ENCODE measurements at regions not wholly inside any gene's neighbourhood (a gene's known extent, or its start where the extent isn't known, plus 50 kb on each side); places are given as distances from the start of the nearest gene placed in this dataset.

DNA sequence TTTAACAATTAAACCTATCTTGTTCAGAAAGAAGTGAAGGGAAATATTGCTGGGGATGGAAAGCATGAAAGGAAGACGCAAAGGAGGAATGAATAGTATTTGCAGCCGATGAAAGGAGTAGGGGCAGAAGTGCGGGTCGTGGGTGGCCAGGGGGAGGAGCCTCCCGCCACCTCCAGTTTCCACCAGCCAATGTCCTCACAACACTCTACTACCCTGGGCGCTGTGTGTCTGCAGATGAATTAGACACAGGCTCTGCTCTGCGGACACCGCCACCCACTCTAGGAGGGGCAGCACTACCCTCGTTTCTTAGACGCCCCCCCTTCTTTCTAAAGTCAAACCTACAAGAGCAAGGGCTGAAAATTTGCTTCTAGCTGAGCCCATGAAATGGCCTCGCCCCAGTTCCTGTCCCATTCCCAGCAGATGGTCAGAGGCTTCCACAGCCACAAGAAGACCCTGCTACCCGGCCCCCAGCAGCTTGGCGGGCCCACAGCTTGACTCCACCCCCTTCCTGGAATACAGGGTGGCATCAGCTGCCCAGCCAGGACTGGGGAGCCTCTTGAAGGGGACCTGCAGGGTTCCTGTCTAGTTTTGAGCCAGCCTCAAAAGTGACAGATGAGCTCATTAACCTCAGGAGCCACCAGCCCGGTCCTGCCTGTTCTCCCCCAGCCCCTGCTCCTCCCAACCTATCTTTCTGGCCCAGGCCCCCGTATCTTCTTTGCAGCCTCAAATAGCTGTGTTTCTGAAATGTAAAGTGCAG is 268.1 kb downstream of the BUD13 start:
- TF ChIP-seq RARB (CRISPR knock-in tag; IDR thresholded peaks at IDR 0.05) (no peak), TOX (CRISPR knock-in tag; IDR thresholded peaks at IDR 0.05; ENCODE audit: borderline replicate concordance) (no peak), ARNTL (CRISPR knock-in tag; IDR thresholded peaks at IDR 0.05; ENCODE audit: borderline replicate concordance, low read depth) (no peak), PPARA (CRISPR knock-in tag; IDR thresholded peaks at IDR 0.05; ENCODE audit: borderline replicate concordance) (no peak), ZC3H10 (CRISPR knock-in tag; IDR thresholded peaks at IDR 0.05) (no peak), ZNF8 (CRISPR knock-in tag; IDR thresholded peaks at IDR 0.05) (no peak)
- no peak for ATAC-seq

DNA sequence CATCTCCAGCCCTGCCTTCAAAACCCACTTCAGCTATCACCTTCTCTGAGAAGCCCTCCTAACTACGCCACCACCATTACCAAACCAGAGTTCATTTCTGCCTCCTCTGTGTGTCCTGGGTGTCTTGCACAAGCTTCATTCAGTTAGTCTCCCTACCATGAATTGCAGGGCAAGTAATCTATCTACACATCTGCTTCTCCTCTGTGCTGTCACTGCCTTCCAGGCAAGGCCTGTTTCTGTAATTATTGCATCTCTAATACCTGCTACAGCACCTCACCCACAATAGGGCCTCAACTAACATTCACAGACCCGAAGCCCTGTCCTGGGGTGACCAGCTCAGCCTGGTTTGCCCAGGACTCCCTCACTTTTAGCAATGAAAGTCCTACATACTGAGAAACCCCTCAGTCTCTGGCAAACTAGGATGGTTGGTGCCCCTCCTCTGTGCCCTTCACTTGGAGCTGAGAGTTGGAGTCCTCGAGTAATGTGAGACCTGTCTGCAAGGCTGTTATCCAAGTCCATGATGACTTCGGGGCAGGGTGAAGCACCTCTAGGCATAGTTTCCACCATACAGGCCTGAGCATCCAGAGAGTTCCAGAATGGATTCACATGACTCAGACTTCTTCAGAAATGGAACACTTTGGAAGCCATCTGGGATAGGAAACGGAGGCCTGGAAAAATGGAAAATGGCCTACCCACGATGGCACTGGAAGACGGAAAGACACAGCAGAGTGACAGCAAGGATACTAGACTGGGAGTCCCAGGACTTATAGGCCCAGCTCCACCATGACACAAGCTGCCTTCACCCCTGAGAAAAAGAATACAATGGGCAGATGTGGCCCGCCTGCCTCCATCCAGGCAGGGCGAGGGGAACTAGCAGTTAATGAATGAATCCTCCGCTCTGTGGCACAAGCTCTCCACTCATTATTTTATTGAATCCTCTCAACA is 269.3 kb downstream of the BUD13 start:
- no peak for ATAC-seq

DNA sequence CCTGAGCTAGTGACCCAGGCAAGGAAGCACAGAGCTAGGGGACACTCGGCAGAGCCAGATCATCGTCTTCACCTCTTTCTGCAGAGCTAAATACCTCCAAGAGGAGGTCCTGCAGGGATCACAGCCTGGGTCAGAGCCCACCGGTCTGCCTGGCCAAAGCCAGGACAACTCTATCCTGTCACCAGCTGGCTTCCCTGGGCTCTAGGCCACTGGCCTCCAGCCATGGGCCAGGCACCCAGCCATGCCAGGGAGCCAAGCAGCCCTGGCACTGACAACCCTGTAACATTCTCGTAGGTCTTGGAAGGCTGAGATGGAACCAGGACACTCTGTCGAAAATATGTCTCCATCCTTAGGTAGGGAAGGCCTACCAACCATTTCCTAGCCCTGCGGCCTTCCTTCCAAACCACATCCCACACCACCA is 270.1 kb downstream of the BUD13 start:
- TF ChIP-seq OSR1 (CRISPR knock-in tag; IDR thresholded peaks at IDR 0.05) (no peak), ESRRG (CRISPR knock-in tag; IDR thresholded peaks at IDR 0.05) (no peak), RARB (CRISPR knock-in tag; IDR thresholded peaks at IDR 0.05) (no peak), CSDC2 (CRISPR knock-in tag; IDR thresholded peaks at IDR 0.05) (no peak), SNAI2 (CRISPR knock-in tag; IDR thresholded peaks at IDR 0.05) (no peak), ZNF565 (CRISPR knock-in tag; conservative IDR thresholded peaks at IDR 0.05; ENCODE audit: low read depth) (no peak), ISL1 (CRISPR knock-in tag; IDR thresholded peaks at IDR 0.05) (no peak), BACH2 (CRISPR knock-in tag; IDR thresholded peaks at IDR 0.05; ENCODE audit: borderline replicate concordance) (no peak), ARNTL (CRISPR knock-in tag; IDR thresholded peaks at IDR 0.05; ENCODE audit: borderline replicate concordance, low read depth) (no peak), ZFP3 (CRISPR knock-in tag; IDR thresholded peaks at IDR 0.05) (no peak), ZC3H10 (CRISPR knock-in tag; IDR thresholded peaks at IDR 0.05) (no peak), GLIS3 (CRISPR knock-in tag; IDR thresholded peaks at IDR 0.05) (no peak), PPARA (CRISPR knock-in tag; IDR thresholded peaks at IDR 0.05; ENCODE audit: borderline replicate concordance) (no peak), ZNF70 (CRISPR knock-in tag; IDR thresholded peaks at IDR 0.05) (no peak), TOX (CRISPR knock-in tag; IDR thresholded peaks at IDR 0.05; ENCODE audit: borderline replicate concordance) (no peak)
- TF ChIP-seq, protein P1, sequence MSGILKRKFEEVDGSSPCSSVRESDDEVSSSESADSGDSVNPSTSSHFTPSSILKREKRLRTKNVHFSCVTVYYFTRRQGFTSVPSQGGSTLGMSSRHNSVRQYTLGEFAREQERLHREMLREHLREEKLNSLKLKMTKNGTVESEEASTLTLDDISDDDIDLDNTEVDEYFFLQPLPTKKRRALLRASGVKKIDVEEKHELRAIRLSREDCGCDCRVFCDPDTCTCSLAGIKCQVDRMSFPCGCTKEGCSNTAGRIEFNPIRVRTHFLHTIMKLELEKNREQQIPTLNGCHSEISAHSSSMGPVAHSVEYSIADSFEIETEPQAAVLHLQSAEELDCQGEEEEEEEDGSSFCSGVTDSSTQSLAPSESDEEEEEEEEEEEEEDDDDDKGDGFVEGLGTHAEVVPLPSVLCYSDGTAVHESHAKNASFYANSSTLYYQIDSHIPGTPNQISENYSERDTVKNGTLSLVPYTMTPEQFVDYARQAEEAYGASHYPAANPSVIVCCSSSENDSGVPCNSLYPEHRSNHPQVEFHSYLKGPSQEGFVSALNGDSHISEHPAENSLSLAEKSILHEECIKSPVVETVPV (CRISPR knock-in tag; IDR thresholded peaks at IDR 0.05): no peak
- ATAC-seq: no peak

More for the DNA sequence above, 269.3 kb downstream of the BUD13 start:
- no peak for TF ChIP-seq BACH2 (CRISPR knock-in tag; IDR thresholded peaks at IDR 0.05; ENCODE audit: borderline replicate concordance)
- no peak for TF ChIP-seq SNAI2 (CRISPR knock-in tag; IDR thresholded peaks at IDR 0.05)
- TF ChIP-seq TCF4 (CRISPR knock-in tag; IDR thresholded peaks at IDR 0.05; ENCODE audit: borderline replicate concordance): no peak; the same call in 1 of the 2 replicates
- TF ChIP-seq GLIS3 (CRISPR knock-in tag; IDR thresholded peaks at IDR 0.05): no peak
- no peak for TF ChIP-seq ZNF565 (CRISPR knock-in tag; conservative IDR thresholded peaks at IDR 0.05; ENCODE audit: low read depth)
- TF ChIP-seq ESRRG (CRISPR knock-in tag; IDR thresholded peaks at IDR 0.05): no peak

DNA sequence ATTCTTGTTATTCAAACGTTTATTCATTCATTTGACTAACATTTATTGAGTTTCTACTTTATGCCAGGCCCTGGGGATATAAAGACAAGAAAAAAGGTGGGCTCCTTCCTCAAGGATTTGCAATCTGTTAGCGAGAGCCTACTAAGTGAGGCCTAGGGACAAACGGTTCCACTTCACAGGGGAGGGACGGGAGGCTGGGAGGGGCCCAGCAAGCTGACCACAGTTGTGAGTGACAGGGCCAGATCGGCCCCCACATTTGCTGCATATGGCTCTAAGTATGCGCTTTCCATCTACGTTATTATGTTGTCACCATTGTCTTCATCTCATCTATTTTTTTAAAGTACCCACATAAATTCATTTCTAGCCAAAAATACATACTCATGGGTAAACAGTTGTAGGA is 271.1 kb downstream of the BUD13 start:
- ATAC-seq: no peak
- no peak for TF ChIP-seq BACH2 (CRISPR knock-in tag; IDR thresholded peaks at IDR 0.05; ENCODE audit: borderline replicate concordance)
- no peak for TF ChIP-seq CSDC2 (CRISPR knock-in tag; IDR thresholded peaks at IDR 0.05)
- TF ChIP-seq, protein P2, sequence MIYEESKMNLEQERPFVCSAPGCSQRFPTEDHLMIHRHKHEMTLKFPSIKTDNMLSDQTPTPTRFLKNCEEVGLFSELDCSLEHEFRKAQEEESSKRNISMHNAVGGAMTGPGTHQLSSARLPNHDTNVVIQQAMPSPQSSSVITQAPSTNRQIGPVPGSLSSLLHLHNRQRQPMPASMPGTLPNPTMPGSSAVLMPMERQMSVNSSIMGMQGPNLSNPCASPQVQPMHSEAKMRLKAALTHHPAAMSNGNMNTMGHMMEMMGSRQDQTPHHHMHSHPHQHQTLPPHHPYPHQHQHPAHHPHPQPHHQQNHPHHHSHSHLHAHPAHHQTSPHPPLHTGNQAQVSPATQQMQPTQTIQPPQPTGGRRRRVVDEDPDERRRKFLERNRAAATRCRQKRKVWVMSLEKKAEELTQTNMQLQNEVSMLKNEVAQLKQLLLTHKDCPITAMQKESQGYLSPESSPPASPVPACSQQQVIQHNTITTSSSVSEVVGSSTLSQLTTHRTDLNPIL (CRISPR knock-in tag; IDR thresholded peaks at IDR 0.05; ENCODE audit: low read depth): no peak
- TF ChIP-seq ZFP3 (CRISPR knock-in tag; IDR thresholded peaks at IDR 0.05): no peak

DNA sequence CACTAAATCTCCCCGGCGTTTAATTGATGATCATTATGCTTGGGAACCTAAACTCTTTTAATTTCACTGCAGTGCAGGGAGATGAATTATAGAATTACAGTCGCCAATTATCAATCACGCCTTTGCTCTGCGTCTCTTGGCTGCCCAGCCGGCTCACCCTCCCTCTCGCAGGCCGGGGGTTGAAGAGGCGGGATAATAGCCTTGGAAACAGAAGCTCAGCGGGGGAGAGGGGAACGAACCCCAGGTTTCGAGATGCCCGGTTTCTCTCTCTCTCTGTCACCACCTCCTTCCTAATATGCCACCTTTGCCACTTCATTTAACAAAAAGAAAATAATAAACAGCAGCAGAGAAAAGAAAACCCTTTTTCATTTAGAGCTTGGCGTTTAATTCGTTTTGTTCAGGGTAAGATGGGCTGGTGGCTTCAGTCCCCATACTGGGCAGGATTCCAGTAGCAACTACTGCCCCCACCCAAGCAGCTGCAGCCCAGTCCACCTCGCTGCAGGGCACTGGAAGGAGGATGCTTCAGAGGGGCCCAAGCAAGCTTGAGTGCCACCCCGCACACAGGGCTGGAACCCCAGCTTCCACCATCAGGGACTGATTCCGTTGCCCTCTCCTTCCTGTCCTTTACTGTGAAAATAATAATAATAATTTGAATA is 271.7 kb downstream of the BUD13 start:
- TF ChIP-seq ZNF70 (CRISPR knock-in tag; IDR thresholded peaks at IDR 0.05) (no peak), ISL1 (CRISPR knock-in tag; IDR thresholded peaks at IDR 0.05) (no peak), CSDC2 (CRISPR knock-in tag; IDR thresholded peaks at IDR 0.05) (no peak), ZNF565 (CRISPR knock-in tag; conservative IDR thresholded peaks at IDR 0.05; ENCODE audit: low read depth) (no peak), GLIS3 (CRISPR knock-in tag; IDR thresholded peaks at IDR 0.05) (no peak), TCF4 (CRISPR knock-in tag; IDR thresholded peaks at IDR 0.05; ENCODE audit: borderline replicate concordance) (no peak), SNAI2 (CRISPR knock-in tag; IDR thresholded peaks at IDR 0.05) (no peak), OSR1 (CRISPR knock-in tag; IDR thresholded peaks at IDR 0.05) (no peak), PPARA (CRISPR knock-in tag; IDR thresholded peaks at IDR 0.05; ENCODE audit: borderline replicate concordance) (no peak), BACH2 (CRISPR knock-in tag; IDR thresholded peaks at IDR 0.05; ENCODE audit: borderline replicate concordance) (no peak), ZFP3 (CRISPR knock-in tag; IDR thresholded peaks at IDR 0.05) (no peak), RARB (CRISPR knock-in tag; IDR thresholded peaks at IDR 0.05) (no peak), ZFP30 (CRISPR knock-in tag; IDR thresholded peaks at IDR 0.05) (no peak), ESRRG (CRISPR knock-in tag; IDR thresholded peaks at IDR 0.05) (no peak)
- TF ChIP-seq, protein P3, sequence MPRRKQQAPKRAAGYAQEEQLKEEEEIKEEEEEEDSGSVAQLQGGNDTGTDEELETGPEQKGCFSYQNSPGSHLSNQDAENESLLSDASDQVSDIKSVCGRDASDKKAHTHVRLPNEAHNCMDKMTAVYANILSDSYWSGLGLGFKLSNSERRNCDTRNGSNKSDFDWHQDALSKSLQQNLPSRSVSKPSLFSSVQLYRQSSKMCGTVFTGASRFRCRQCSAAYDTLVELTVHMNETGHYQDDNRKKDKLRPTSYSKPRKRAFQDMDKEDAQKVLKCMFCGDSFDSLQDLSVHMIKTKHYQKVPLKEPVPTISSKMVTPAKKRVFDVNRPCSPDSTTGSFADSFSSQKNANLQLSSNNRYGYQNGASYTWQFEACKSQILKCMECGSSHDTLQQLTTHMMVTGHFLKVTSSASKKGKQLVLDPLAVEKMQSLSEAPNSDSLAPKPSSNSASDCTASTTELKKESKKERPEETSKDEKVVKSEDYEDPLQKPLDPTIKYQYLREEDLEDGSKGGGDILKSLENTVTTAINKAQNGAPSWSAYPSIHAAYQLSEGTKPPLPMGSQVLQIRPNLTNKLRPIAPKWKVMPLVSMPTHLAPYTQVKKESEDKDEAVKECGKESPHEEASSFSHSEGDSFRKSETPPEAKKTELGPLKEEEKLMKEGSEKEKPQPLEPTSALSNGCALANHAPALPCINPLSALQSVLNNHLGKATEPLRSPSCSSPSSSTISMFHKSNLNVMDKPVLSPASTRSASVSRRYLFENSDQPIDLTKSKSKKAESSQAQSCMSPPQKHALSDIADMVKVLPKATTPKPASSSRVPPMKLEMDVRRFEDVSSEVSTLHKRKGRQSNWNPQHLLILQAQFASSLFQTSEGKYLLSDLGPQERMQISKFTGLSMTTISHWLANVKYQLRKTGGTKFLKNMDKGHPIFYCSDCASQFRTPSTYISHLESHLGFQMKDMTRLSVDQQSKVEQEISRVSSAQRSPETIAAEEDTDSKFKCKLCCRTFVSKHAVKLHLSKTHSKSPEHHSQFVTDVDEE (CRISPR knock-in tag; IDR thresholded peaks at IDR 0.05): no peak
- TF ChIP-seq, protein P1 (CRISPR knock-in tag; IDR thresholded peaks at IDR 0.05): no peak
- no peak for ATAC-seq
